KG1 (cell line): ENCODE measurements at regions not wholly inside any gene's neighbourhood (a gene's known extent, or its start where the extent isn't known, plus 50 kb on each side); places are given as distances from the start of the nearest gene placed in this dataset.
"Not testable (repeated sequence)": the region's sequence is repeated elsewhere in the genome, so short reads cannot be mapped to it uniquely, and the experiment has no call there.

ENCODE experiments used
- DNase-seq: peaks from one replicate; lab custom pipeline; 2025; lab: John Stamatoyannopoulos, UW

- no peak for DNase-seq
These were observed 357.5 kb upstream of the FAM47C start for GRCh38 chrX:36650622-36651021.

DNA sequence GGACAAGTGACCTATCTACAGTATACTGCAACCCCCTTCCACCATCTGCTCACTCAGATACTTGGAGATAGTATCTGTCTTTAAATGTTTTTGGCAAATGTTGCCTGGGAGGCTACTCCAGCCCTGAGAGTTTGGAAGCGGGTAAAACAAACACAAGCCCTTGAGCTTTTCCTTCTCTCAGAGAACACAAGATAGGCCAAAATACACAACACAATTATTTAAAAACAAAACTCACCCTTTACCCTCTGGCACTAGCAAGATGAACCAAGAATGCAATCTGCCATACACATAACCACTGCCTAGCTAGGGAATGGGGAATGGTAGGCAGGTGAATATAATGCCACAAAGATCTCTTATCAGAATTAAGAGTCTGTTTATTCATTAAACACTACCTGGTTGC is 324.7 kb upstream of the FAM47C start:
- no peak for DNase-seq

GRCh38 chrX:36684053-36684452 is 324.1 kb upstream of the FAM47C start:
- no peak for DNase-seq

GRCh38 chrX:36721990-36722389 is 286.2 kb upstream of the FAM47C start:
- DNase-seq: no peak

GRCh38 chrX:36753602-36754001 is 254.6 kb upstream of the FAM47C start:
- no peak for DNase-seq

DNA sequence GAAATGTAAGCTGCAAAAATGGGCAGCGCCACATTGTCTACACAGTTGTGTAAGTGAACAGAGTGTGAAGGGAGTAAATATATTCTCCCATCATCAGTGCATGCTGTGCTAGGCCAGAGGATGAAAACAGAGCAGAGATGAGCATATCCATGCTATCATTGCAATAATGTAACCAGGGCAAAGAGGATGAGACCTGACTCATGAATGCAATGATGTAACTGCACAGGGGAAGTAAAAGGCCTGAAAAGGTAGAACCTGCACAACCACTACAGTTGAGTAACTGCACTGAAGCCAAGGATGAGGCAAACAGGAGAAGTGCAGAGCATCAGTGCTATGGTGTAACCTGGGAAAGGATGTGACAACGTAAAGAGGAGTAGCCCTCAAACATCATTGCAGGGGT is 220.4 kb upstream of the FAM47C start:
- DNase-seq: no peak

DNA sequence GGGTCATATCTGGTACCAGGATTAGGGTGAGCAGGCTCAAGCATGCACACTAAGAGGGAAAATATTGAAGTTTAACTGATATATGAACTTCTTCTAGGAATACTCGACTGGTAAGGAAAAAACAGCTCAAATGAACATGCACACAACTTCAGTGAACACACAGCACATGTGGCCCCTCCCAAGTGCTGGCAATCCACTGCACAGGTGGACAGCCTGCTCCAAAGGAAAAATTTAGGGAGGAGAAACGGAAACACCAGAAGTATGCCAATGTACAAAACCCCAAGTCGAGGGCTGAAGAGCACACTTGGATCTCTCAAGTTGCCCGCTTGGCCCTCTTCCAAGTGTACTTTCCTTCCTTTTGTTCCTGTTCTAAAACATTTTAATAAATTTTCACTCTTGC is 205.0 kb upstream of the FAM47C start:
- DNase-seq: no peak

GRCh38 chrX:36804066-36804465 is 204.1 kb upstream of the FAM47C start:
- no peak for DNase-seq

DNA sequence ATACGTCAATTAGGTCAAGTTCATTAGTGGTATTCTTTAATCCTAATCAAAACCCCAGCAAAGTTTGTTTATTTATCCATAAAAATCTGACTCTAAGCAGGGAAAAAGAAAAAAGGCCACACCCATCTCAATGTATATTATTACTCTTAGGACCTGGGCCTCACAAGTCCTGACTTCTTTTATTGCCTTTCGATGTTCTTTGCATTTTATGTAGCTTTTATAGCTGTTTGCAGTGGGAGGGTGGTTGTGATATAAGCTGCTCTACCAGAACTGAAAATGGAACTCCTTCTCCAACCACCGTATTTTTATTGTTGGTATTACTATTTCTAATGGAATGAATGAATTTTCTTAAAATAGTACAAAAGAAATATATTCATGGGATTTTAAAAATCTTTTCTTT is 163.3 kb upstream of the FAM47C start:
- DNase-seq: no peak

- DNase-seq: no peak
These were observed 160.7 kb upstream of the FAM47C start for GRCh38 chrX:36847496-36847895.

DNA sequence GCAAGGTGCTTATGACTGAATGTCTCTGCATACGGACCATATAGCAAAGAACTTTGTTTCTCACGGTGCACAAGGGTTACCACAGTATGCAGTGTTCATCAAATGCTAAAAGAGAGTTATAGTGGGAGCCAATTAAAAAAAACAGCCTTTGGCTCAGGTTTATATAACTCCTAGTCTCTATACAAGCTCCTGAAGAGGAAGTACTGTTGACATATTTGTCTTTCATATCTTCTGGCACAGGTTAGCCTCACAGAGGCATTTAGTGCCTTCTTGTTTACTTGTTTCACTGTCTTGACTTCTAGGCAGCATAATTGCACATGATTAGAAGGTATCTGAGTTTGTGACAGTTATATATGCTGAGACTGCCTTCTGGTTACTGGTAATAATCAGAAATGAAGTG is 158.8 kb upstream of the FAM47C start:
- no peak for DNase-seq

DNA sequence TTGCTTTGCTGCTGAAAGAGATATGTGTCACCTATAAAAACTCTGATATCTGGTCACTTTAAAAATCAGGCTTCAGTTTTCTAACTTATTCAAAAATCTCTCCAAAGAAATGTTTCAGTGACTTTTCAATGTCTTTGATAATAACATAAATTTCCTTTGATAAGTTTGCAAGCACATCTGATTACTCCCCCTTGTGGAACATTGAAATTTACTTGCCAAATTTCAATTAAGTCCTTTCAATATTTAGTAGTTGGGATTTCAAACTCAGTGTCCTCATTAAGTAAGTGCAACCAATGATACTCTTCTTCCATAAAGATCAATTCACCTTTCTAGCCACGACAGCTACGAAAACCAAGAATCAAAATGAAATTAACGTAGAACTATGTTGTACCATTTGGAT is 151.3 kb upstream of the FAM47C start:
- no peak for DNase-seq

DNA sequence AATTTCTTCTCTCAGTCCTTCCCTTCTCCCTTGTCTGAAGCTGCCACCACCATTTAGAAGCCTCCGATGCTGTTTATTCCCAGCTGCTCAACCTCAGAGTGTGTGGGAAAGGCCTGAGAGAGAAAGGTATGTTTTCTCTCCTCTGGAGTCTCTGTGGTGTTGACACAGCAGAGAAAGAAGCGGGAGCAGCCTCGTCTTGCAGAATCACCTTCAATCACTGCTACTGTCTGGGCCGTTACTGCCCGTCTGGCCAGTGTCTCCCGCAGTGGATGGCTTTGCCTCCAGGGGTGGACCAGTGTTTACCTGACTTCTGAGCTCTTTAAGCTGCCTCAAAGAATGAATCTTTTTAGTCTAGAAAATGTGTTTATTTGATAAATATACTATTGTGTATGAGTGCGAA is 148.9 kb upstream of the FAM47C start:
- DNase-seq: no peak

DNA sequence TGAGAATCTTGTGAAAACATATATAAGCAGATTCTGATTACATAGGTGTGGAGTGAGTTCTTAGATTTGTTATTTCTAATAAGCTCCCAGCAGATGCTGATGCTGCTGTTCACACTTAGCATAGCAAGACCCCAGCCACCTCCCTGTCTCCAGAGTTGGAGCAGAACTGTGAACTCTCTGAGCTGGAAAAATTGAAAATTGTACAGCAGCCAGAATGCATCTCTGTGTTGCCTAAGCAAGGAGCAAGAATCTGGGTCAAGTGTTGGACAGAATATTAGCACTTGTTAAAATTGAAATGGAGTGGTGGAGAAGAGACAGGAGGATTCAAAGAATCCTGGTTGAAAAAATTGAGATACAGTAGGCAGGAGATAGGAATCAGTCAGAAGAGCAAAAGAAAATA is 146.6 kb upstream of the FAM47C start:
- no peak for DNase-seq

- DNase-seq: no peak
These were observed 141.0 kb upstream of the FAM47C start for GRCh38 chrX:36867143-36867542.

- DNase-seq: no peak
These were observed 139.6 kb upstream of the FAM47C start for GRCh38 chrX:36868592-36868991.

GRCh38 chrX:36869457-36869856 is 138.7 kb upstream of the FAM47C start:
- no peak for DNase-seq

DNA sequence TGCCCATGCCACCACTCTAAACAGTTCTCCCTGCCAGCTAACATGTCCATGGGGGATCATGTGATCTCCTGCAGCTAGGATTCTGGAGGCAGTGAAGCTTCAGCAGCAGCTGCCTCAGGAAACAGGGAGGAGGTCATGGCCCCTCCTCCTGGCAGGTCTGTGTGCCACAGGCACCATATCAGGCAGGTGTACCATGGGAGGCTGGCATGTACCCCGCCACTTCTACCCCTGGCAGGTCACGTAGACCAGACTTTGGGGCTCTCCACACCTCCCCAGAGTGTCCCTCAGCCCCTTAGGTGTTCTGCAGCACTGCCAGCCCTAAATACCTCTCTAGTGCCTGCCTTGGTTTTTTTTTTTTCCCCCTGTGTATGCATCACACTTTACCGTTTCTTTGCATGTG is 110.5 kb upstream of the FAM47C start:
- DNase-seq: no peak

- no peak for DNase-seq
These were observed 109.9 kb upstream of the FAM47C start for GRCh38 chrX:36898301-36898700.

DNA sequence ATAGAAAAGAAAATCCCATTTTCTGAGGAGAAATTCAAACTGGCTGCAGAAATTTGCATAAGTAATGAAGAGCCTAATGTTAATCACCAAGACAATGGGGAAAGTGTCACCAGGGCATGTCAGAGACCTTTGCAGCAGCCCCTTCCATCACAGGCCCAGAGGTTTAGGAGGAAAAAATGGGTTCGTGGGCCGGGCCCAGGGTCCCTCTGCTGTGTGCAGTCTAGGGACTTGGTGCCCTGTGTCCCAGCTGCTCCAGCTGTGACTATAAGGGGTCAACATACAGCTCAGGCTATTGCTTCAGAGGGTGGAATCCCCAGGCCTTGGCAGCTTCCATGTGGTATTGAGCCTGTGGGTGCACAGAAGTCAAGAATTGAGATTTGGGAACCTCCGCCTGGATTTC is 103.6 kb upstream of the FAM47C start:
- not testable (repeated sequence) for DNase-seq

DNA sequence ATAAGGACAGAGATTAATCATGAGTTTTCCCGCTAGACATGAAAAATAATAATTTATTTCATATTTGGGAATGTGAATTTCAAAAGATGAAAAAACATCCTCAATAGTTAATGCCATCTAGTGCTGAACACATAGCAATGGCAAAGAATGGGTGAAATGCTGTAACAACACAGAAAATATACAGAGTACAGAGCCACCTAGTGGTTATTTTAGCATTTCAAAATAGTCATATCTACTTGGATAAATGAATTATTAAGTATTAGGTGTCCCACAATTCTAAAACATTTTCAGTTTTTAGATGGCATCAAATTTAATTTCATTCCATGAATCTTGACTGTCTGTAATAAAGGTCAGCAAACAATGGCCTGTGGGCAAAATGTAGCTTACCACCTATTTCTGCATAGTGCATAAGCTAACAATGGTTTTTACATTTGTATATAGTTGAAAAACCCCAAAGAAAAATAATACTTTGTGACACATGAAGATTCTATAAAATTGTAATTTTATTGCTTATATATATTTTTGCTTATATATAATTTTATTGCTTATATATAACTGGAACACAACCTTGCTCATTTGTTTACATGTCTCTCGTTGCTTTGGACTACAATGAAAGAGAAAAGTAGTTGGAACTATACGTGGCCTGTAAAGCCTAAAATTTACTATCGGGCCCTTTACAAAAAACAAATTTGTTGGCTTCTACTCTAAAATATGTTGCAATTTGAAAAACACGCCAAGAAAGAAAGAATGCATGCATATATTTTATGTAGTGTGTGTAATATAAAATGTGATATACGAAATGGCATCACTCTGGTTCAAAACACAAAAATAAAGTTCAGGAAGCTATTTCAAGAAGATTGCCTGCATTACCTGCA is 99.1 kb upstream of the FAM47C start:
- peak; percentile 1 for DNase-seq

DNA sequence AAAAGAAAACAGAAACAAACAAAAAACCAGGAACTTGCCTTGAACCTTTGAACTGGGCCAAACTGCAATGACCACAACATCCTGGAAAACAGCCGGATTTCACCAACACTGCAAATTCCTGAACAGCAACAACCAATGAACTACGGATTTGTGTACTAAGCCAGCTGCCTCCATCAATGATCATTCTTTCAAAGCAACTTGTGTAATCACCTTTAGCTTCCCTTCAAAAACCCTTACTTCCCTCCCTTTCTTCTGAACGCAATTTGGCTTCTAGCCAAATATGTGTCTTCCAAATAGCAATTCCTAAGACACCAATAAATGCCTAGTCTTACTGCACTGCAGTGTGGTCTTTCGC is 98.5 kb upstream of the FAM47C start:
- no peak for DNase-seq

DNA sequence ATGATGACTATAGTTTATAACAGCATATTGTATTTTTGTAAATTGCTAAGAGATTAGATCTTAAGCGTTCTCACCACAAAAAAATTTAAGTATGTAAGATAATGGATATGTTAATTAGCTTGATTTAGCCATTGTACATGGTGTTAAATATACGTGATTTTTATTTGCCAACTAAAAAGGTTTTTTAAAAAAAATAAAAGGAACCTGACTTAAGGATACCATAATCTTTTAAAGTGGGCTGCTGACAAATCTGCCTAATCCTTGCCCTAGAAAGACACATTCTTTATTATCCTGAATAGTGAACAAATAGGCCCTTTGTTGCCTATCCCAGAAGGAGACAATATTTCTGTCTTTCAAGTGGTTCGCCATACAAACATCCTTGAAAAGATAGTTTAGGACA is 94.6 kb upstream of the FAM47C start:
- DNase-seq: no peak

DNA sequence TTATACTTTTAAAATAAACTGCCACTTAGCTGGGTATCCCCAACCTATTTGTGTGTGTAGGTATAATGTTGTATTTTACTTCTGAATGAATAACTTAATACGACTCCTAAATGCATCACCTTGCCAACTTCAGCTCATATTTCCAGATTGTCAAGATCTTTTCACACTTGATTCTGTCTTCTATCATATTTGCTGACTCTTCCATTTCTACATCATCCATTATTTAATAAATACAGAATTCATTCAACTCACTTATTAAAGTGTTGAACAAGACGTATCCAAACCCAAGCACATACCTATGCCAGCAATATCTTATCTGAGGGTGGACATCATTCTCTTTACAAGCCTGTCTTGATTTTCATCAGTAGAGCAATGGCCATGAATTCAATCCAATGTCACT is 91.2 kb upstream of the FAM47C start:
- DNase-seq: no peak
